DND-41 (cell line): ENCODE measurements at regions not wholly inside any gene's neighbourhood (a gene's known extent, or its start where the extent isn't known, plus 50 kb on each side); places are given as distances from the start of the nearest gene placed in this dataset.

Experiments
- EZH2 ChIP-seq: IDR thresholded peaks from 3 replicates; pipeline ENCODE4 v1.6.1; 2012; ENCODE audit warnings: borderline replicate concordance, low read depth, mild to moderate bottlenecking, moderate library complexity, low read length, inconsistent platforms; ENCODE audit not compliant: severe bottlenecking
- TF ChIP-seq, protein P1 (sequence below): IDR thresholded peaks from 2 replicates; pipeline ENCODE4 v1.5.1; 2012; ENCODE audit warnings: borderline replicate concordance, low read length, moderate library complexity, mild to moderate bottlenecking; ENCODE audit not compliant: poor library complexity, severe bottlenecking; ENCODE audit errors: extremely low read depth

GRCh38 chr3:182482705-182483104, 310.6 kb upstream of the ATP11B start:
- TF ChIP-seq, protein P1, sequence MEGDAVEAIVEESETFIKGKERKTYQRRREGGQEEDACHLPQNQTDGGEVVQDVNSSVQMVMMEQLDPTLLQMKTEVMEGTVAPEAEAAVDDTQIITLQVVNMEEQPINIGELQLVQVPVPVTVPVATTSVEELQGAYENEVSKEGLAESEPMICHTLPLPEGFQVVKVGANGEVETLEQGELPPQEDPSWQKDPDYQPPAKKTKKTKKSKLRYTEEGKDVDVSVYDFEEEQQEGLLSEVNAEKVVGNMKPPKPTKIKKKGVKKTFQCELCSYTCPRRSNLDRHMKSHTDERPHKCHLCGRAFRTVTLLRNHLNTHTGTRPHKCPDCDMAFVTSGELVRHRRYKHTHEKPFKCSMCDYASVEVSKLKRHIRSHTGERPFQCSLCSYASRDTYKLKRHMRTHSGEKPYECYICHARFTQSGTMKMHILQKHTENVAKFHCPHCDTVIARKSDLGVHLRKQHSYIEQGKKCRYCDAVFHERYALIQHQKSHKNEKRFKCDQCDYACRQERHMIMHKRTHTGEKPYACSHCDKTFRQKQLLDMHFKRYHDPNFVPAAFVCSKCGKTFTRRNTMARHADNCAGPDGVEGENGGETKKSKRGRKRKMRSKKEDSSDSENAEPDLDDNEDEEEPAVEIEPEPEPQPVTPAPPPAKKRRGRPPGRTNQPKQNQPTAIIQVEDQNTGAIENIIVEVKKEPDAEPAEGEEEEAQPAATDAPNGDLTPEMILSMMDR, result no peak
- TF ChIP-seq EZH2, result no peak
